D341Med (cell line): ENCODE measurements at regions not wholly inside any gene's neighbourhood (a gene's known extent, or its start where the extent isn't known, plus 50 kb on each side); places are given as distances from the start of the nearest gene placed in this dataset.
"Not testable (repeated sequence)": the region's sequence is repeated elsewhere in the genome, so short reads cannot be mapped to it uniquely, and the experiment has no call there.

ENCODE experiments used
- DNase-seq: peaks from one replicate; pipeline ENCODE4 v3.0.0; 2012; ENCODE audit warnings: low spot score

GRCh38 chr4:72942565-72942964, 127.0 kb downstream of the COX18 start:
- no peak for DNase-seq

GRCh38 chr4:72938516-72938915, 131.0 kb downstream of the COX18 start:
- DNase-seq = no peak

GRCh38 chr4:72935462-72935861, 134.1 kb downstream of the COX18 start:
- DNase-seq = no peak

- DNase-seq = no peak
Measured at GRCh38 chr4:72933029-72933428, 136.5 kb downstream of the COX18 start.

- DNase-seq = no peak
Measured at GRCh38 chr4:72931346-72931745, 138.2 kb downstream of the COX18 start.

GRCh38 chr4:72929596-72930274, 139.8 kb downstream of the COX18 start:
- DNase-seq = not testable (repeated sequence)

GRCh38 chr4:72924814-72925213, 144.7 kb downstream of the COX18 start:
- DNase-seq = no peak

GRCh38 chr4:72919937-72920336, 149.6 kb downstream of the COX18 start:
- DNase-seq = no peak

GRCh38 chr4:72919464-72919863, 150.1 kb downstream of the COX18 start:
- no peak for DNase-seq

- DNase-seq = no peak
Measured at GRCh38 chr4:72918362-72918761, 151.2 kb downstream of the COX18 start.

GRCh38 chr4:72911316-72911715, 158.2 kb downstream of the COX18 start:
- no peak for DNase-seq

GRCh38 chr4:72909461-72909860, 160.1 kb downstream of the COX18 start:
- DNase-seq = peak; percentile 48

GRCh38 chr4:72902354-72902753, 167.2 kb downstream of the COX18 start:
- DNase-seq = no peak

- no peak for DNase-seq
Measured at GRCh38 chr4:72901553-72901952, 168.0 kb downstream of the COX18 start.

- no peak for DNase-seq
Measured at GRCh38 chr4:72900952-72901351, 168.6 kb downstream of the COX18 start.

GRCh38 chr4:72899621-72900020, 169.9 kb downstream of the COX18 start:
- DNase-seq = no peak

- no peak for DNase-seq
Measured at GRCh38 chr4:72899214-72899613, 170.3 kb downstream of the COX18 start.

GRCh38 chr4:72896515-72896914, 173.0 kb downstream of the COX18 start:
- DNase-seq = no peak

GRCh38 chr4:72895408-72895807, 174.1 kb downstream of the COX18 start:
- peak; percentile 58 for DNase-seq

GRCh38 chr4:72893354-72894066, 176.0 kb downstream of the COX18 start:
- no peak for DNase-seq

GRCh38 chr4:72888331-72888730, 181.2 kb downstream of the COX18 start:
- DNase-seq = no peak

- no peak for DNase-seq
Measured at GRCh38 chr4:72887152-72887551, 182.4 kb downstream of the COX18 start.

- no peak for DNase-seq
Measured at GRCh38 chr4:72886602-72887001, 182.9 kb downstream of the COX18 start.

- not testable (repeated sequence) for DNase-seq
Measured at GRCh38 chr4:72884225-72884624, 185.3 kb downstream of the COX18 start.
